ENCODE measurements at regions not wholly inside any gene's neighbourhood (a gene's known extent, or its start where the extent isn't known, plus 50 kb on each side); places are given as distances from the start of the nearest gene placed in this dataset.

DNA sequence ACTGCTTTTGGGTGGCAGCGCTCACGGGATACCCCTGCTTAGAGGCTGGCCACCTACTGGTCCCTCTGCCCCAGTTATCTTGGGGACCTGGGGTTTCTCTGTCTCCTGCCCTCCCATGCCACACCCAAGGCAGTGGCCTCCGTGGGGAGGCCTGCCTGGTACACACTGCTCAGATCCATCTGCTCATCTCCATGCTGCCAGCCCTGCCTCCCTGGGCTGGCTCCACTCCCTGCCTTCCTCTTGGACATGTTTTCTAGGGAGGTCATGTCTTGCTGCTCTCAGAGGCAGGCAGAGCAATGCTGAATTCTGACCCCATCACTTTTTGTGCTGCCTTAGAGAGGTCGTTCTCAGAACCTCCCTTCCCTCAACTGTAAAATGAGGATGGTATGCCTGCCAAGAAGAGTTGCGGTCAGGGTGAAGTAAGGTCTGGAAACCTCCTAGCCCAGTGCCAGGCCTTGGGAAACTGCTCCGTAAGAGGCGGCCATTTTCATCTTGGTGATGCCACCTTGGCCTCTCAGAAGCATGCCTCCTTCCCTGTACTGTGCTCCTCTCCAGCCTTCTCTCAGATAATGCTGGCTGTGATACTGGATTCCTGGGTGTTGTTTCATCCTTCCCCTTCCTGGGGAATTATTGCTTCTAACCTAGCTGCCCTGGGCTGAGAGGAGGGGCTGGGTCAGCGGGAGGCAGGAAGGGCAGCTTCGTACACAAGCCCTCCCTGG is 186.4 kb upstream of the ZBED5 start:
- no peaks in the 10 kb centered on the region for H3K4me1 Mint-ChIP-seq

DNA sequence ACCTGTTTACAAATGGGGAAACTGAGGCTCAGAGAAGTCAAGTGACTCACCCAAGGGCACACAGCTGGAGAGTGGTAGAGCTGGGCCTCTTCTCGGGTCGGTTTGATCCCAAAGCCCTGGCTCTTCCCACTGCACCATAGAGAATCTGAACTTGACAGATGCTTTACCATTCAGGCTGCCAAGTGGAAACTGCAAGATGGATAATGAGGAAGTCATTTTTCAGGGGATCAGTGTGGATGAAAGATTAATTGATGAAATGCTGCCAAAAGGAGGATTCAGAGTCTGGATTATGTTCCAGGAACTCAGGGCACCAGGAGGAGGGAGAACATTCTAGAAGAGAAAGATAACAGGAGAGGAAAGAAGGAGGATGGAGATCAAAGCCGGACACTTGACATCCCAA is 185.9 kb upstream of the ZBED5 start:
- no peaks in the 10 kb centered on the region for H3K9me3 Mint-ChIP-seq
- no peak for DNase-seq
- no peaks in the 10 kb centered on the region for H3K4me1 Mint-ChIP-seq
- H3K36me3 Mint-ChIP-seq: no peaks in the 10 kb centered on the region
- peaks cover 4 to 5% of the 10 kb centered on the region in 2 donors for H3K27me3 Mint-ChIP-seq
- H3K27ac Mint-ChIP-seq: no peak overlapping the region
- no peak overlapping the region for H3K4me3 Mint-ChIP-seq
- ATAC-seq (replicated peaks): no peak

More for the DNA sequence above, 186.4 kb upstream of the ZBED5 start:
- ATAC-seq (replicated peaks): no peak
- Mint-ChIP-seq H3K27me3 (peaks cover 4 to 5% of the 10 kb centered on the region in 2 donors), H3K4me3 (no peak overlapping the region), H3K27ac (no peak overlapping the region), H3K36me3 (no peaks in the 10 kb centered on the region), H3K9me3 (no peaks in the 10 kb centered on the region)
- no peak for DNase-seq

GRCh38 chr11:11039208-11039965 is 181.5 kb upstream of the ZBED5 start:
- no peak for ATAC-seq (replicated peaks)
- no peak overlapping the region for H3K4me3 Mint-ChIP-seq
- H3K36me3 Mint-ChIP-seq: no peaks in the 10 kb centered on the region
- no peak for DNase-seq
- no peaks in the 10 kb centered on the region for H3K9me3 Mint-ChIP-seq
- H3K4me1 Mint-ChIP-seq: no peaks in the 10 kb centered on the region
- H3K27me3 Mint-ChIP-seq: peaks cover 17% of the 10 kb centered on the region in 2 donors
- no peak overlapping the region for H3K27ac Mint-ChIP-seq

GRCh38 chr11:11038782-11039181 is 180.9 kb upstream of the ZBED5 start:
- no peak for DNase-seq
- H3K9me3 Mint-ChIP-seq: no peaks in the 10 kb centered on the region
- no peaks in the 10 kb centered on the region for H3K4me1 Mint-ChIP-seq
- no peak for ATAC-seq (replicated peaks)
- H3K27ac Mint-ChIP-seq: no peak overlapping the region
- peaks cover 19% of the 10 kb centered on the region in 2 donors for H3K27me3 Mint-ChIP-seq
- no peak overlapping the region for H3K4me3 Mint-ChIP-seq
- no peaks in the 10 kb centered on the region for H3K36me3 Mint-ChIP-seq

DNA sequence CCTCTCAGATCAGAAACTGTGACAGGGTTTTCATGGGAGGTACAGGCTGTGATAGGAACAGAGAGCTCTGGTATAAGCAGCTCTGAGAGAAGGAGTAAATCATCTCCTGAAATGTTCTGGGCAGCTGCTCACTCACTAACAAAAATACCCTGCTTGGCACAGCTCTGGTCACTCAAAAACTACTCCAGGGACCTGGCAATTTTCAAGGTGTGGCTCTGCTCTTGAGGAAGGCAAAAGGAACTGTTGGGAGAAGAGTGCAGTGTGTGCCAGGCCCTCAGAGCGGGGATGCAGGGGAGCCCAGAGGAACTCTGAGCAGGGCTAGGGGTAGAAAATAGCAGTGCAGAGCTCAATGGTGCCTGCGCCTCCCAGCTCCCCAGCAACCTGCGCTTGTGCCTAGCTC is 180.5 kb upstream of the ZBED5 start:
- Mint-ChIP-seq H3K27me3 (peaks cover 19% of the 10 kb centered on the region in 2 donors), H3K36me3 (no peaks in the 10 kb centered on the region), H3K27ac (no peak overlapping the region), H3K4me1 (no peaks in the 10 kb centered on the region), H3K4me3 (no peak overlapping the region), H3K9me3 (no peaks in the 10 kb centered on the region)
- DNase-seq: no peak
- ATAC-seq (replicated peaks): no peak

DNA sequence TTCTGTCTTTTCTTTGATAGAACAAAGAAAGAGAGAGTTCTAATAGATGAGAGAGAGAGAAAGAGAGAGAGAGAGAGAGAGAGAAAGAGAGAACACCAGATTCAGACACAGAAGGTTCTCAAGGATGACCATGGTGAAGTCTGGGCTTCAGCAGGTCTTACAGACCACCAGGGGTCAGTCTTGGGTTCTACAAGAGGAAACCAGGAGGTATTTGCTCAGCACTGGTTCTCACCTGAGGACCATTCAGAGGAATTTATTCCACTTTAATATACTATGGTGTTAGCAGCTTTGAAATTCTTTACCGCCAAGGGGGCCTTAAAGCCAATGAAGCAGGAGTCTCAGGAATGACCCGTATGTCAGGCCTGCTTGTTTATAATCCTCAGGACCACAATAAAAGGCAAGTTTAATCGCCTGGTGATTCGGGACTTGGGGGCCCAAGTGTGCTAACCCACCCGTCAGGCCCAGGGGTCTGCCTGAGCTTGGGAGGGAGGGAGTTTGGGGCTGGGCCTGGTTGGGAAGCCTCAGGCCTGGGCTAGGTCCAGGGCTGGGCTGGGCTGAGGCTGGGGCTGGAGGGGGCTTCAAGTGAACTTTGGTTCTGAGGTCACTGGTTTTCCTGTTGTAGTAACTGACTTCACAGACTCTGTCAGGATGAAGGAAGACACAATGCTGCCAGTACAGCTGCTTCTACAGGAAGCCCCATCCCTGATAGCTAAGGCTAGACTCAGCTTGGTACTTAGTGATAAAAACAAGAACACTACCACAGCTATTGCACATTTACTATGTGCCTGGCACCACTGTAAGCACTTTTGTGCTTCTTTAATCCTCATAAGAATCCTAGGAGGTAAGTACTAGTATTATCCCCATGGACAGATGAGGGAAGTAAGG is 179.2 kb upstream of the ZBED5 start:
- no peak overlapping the region for H3K4me3 Mint-ChIP-seq
- no peaks in the 10 kb centered on the region for H3K4me1 Mint-ChIP-seq
- DNase-seq: peak; percentile 5
- H3K27me3 Mint-ChIP-seq: peaks cover 19 to 22% of the 10 kb centered on the region in 2 donors
- H3K36me3 Mint-ChIP-seq: no peaks in the 10 kb centered on the region
- peak; percentile 83 to 91 for ATAC-seq (replicated peaks)
- no peaks in the 10 kb centered on the region for H3K9me3 Mint-ChIP-seq
- no peak overlapping the region for H3K27ac Mint-ChIP-seq

GRCh38 chr11:11036185-11036847 is 178.5 kb upstream of the ZBED5 start:
- Mint-ChIP-seq H3K36me3 (no peaks in the 10 kb centered on the region), H3K27me3 (peaks cover 19 to 21% of the 10 kb centered on the region in 2 donors), H3K9me3 (no peaks in the 10 kb centered on the region), H3K4me3 (no peak overlapping the region), H3K27ac (no peak overlapping the region), H3K4me1 (no peaks in the 10 kb centered on the region)
- DNase-seq: no peak
- ATAC-seq (replicated peaks): peak; percentile 8 to 12

DNA sequence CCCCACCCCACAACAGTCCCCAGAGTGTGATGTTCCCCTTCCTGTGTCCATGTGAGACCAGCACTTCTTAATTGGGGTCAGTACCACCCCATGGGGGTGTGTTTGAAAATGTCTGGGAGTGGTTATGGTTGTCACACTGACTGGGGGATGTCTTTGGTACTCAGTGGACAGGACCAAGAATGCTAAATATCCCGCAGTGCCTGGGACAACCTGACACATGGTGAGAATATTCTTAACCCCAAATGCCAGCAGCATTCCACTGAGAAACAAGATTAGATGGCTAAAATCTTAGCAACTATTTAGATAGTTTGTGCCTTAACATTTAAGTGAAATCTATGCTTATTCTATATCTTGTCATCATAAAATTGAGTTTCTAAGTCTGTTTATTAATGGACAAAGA is 177.5 kb upstream of the ZBED5 start:
- no peak overlapping the region for H3K27ac Mint-ChIP-seq
- H3K4me1 Mint-ChIP-seq: no peaks in the 10 kb centered on the region
- ATAC-seq (replicated peaks) (no peak), DNase-seq (no peak)
- H3K4me3 Mint-ChIP-seq: no peak overlapping the region
- H3K9me3 Mint-ChIP-seq: no peaks in the 10 kb centered on the region
- H3K36me3 Mint-ChIP-seq: no peaks in the 10 kb centered on the region
- H3K27me3 Mint-ChIP-seq: peaks cover 19 to 22% of the 10 kb centered on the region in 2 donors

GRCh38 chr11:11034476-11034875 is 176.6 kb upstream of the ZBED5 start:
- ATAC-seq (replicated peaks): no peak
- Mint-ChIP-seq H3K9me3 (no peaks in the 10 kb centered on the region), H3K27ac (no peak overlapping the region), H3K4me3 (no peak overlapping the region), H3K4me1 (no peaks in the 10 kb centered on the region), H3K27me3 (peaks cover 21 to 29% of the 10 kb centered on the region in 2 donors), H3K36me3 (no peaks in the 10 kb centered on the region)
- DNase-seq: no peak

- ATAC-seq (replicated peaks) (no peak), DNase-seq (no peak)
- peaks cover 0 to 1% of the 10 kb centered on the region in 2 donors for H3K4me1 Mint-ChIP-seq
- H3K27me3 Mint-ChIP-seq: peaks cover 35 to 44% of the 10 kb centered on the region in 2 donors
- no peak overlapping the region for H3K27ac Mint-ChIP-seq
- H3K9me3 Mint-ChIP-seq: no peaks in the 10 kb centered on the region
- no peaks in the 10 kb centered on the region for H3K36me3 Mint-ChIP-seq
- H3K4me3 Mint-ChIP-seq: no peak overlapping the region
These were observed 174.2 kb upstream of the ZBED5 start for GRCh38 chr11:11032066-11032465.

GRCh38 chr11:11029027-11029426 is 171.2 kb upstream of the ZBED5 start:
- peaks cover 0 to 1% of the 10 kb centered on the region in 2 donors for H3K4me1 Mint-ChIP-seq

DNA sequence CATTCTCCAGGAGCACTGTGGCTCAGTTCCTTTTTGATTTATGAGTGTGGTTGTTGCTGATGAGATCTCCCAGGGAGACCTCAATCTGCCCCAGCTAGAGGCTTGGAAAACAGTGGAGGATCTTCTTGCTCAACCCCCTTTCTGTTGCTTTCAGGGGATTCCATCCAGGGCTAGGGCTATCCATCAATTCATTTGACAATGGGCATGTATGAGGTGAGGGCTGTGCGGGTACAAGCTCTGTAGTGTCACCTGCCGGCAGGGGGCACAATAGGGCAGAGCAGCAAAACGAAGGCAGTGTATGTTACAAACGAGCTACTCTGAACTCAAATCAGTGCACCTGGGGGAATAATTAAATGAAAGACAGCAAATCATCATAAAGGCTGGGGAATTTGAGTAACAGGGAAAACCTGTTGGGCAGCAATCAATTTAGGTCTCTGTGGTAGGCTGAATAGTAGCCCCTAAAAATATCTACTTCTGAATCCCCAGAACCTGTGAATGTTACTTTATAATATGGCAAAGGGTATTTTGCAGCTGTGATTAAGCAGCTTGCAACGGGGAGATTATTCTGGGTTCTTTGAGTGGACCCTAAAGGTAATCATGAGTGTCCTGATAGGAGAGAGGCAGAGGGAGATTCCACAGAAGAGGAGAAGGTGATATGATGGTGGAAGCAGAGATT is 170.3 kb upstream of the ZBED5 start:
- Mint-ChIP-seq H3K9me3 (no peaks in the 10 kb centered on the region), H3K4me3 (no peak overlapping the region), H3K27ac (no peak overlapping the region), H3K27me3 (peaks cover 20 to 41% of the 10 kb centered on the region in 2 donors), H3K4me1 (peaks cover 0 to 1% of the 10 kb centered on the region in 2 donors), H3K36me3 (no peaks in the 10 kb centered on the region)
- peak; percentile 83 to 92 for ATAC-seq (replicated peaks)
- peak; percentile 31 for DNase-seq

More at GRCh38 chr11:11029027-11029426, 171.2 kb upstream of the ZBED5 start:
- ATAC-seq (replicated peaks): no peak
- Mint-ChIP-seq H3K36me3 (no peaks in the 10 kb centered on the region), H3K4me3 (no peak overlapping the region), H3K27me3 (peaks cover 20 to 41% of the 10 kb centered on the region in 2 donors), H3K9me3 (no peaks in the 10 kb centered on the region), H3K27ac (no peak overlapping the region)
- DNase-seq: no peak

GRCh38 chr11:11027288-11027687 is 169.4 kb upstream of the ZBED5 start:
- Mint-ChIP-seq H3K9me3 (no peaks in the 10 kb centered on the region), H3K4me1 (peaks cover 0 to 1% of the 10 kb centered on the region in 2 donors), H3K27ac (no peak overlapping the region), H3K4me3 (no peak overlapping the region), H3K36me3 (no peaks in the 10 kb centered on the region), H3K27me3 (peaks cover 29 to 43% of the 10 kb centered on the region in 2 donors)
- DNase-seq: no peak
- ATAC-seq (replicated peaks): no peak

All from stimulated activated naive B cell treated with anti-CD40 and anti-IgM and Interleukin-4, amounts not matched to agents 10 μg/mL and 1 μg/mL and 100 μg/mL, for 72 hours (primary cell).